Skeletal muscle satellite cell (primary cell): ENCODE measurements at regions not wholly inside any gene's neighbourhood (a gene's known extent, or its start where the extent isn't known, plus 50 kb on each side); places are given as distances from the start of the nearest gene placed in this dataset.

Experiments
- H3K27me3 ChIP-seq: 2 replicates; pipeline ENCODE4 v1.7.0; 2013; ENCODE audit warnings: low read length; ENCODE audit not compliant: control insufficient read depth, insufficient read depth
- H3K36me3 ChIP-seq: 2 replicates; pipeline ENCODE4 v1.7.0; 2013; ENCODE audit warnings: mild to moderate bottlenecking, control low read depth, low read length; ENCODE audit not compliant: insufficient read depth
- H3K4me1 ChIP-seq: 2 replicates; pipeline ENCODE4 v1.7.0; 2013; ENCODE audit warnings: low read length; ENCODE audit not compliant: control insufficient read depth, insufficient read depth
- H3K4me2 ChIP-seq: 2 replicates; pipeline ENCODE4 v1.7.0; 2013; ENCODE audit warnings: mild to moderate bottlenecking, low read length
- H3K4me3 ChIP-seq: 2 replicates; pipeline ENCODE4 v1.7.0; 2013; ENCODE audit warnings: low read length
- H3K9ac ChIP-seq: 2 replicates; pipeline ENCODE4 v1.7.0; 2013; ENCODE audit warnings: mild to moderate bottlenecking, low read depth, low read length, moderate library complexity
- H3K9me3 ChIP-seq: replicated peaks from 2 replicates; pipeline ENCODE4 v1.7.0; 2013; ENCODE audit warnings: mild to moderate bottlenecking, control low read depth, low read length

DNA sequence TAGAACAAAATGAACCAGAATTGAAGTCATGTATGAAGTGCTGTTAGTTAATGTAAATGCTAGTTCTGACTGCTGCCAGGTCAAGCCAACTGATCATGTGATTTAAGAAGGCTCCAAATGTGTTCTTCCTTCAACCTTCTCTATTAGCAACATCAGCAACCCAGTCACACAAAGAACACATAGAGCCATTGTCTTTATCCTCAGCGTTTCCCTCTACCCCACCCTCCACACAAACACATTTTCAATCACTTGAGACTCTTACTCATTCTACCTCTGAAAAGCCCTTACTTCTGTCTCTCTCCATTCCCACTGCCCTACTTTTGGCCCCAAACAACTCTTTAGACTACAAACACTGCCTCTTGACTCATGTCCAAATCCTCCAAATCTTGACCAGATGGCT is 89.7 kb upstream of the KDR start:
- Histone ChIP-seq H3K27me3 (no peaks in the 10 kb centered on the region), H3K4me3 (no peak overlapping the region), H3K36me3 (no peaks in the 10 kb centered on the region), H3K9ac (no peak overlapping the region), H3K4me1 (peaks cover 11% of the 10 kb centered on the region), H3K9me3 (no peaks in the 10 kb centered on the region), H3K4me2 (no peak overlapping the region)

GRCh38 chr4:55216863-55217635 is 91.7 kb upstream of the KDR start:
- Histone ChIP-seq H3K36me3 (no peaks in the 10 kb centered on the region), H3K9me3 (no peaks in the 10 kb centered on the region), H3K27me3 (no peaks in the 10 kb centered on the region), H3K4me2 (peak overlapping the region; percentile 47), H3K4me3 (no peak overlapping the region), H3K4me1 (peaks cover 11% of the 10 kb centered on the region), H3K9ac (no peak overlapping the region)

GRCh38 chr4:55218041-55218440 is 92.6 kb upstream of the KDR start:
- H3K4me1 ChIP-seq: peaks cover 11% of the 10 kb centered on the region
- no peak overlapping the region for H3K4me3 ChIP-seq
- H3K9me3 ChIP-seq: no peaks in the 10 kb centered on the region
- no peaks in the 10 kb centered on the region for H3K36me3 ChIP-seq
- no peak overlapping the region for H3K4me2 ChIP-seq
- H3K27me3 ChIP-seq: no peaks in the 10 kb centered on the region
- H3K9ac ChIP-seq: no peak overlapping the region

- no peaks in the 10 kb centered on the region for H3K4me1 ChIP-seq
- H3K4me2 ChIP-seq: no peak overlapping the region
- no peak overlapping the region for H3K9ac ChIP-seq
- no peaks in the 10 kb centered on the region for H3K36me3 ChIP-seq
- no peaks in the 10 kb centered on the region for H3K27me3 ChIP-seq
- H3K4me3 ChIP-seq: no peak overlapping the region
- no peaks in the 10 kb centered on the region for H3K9me3 ChIP-seq
Observed at GRCh38 chr4:55237839-55238238, 108.2 kb upstream of the SRD5A3 start.

DNA sequence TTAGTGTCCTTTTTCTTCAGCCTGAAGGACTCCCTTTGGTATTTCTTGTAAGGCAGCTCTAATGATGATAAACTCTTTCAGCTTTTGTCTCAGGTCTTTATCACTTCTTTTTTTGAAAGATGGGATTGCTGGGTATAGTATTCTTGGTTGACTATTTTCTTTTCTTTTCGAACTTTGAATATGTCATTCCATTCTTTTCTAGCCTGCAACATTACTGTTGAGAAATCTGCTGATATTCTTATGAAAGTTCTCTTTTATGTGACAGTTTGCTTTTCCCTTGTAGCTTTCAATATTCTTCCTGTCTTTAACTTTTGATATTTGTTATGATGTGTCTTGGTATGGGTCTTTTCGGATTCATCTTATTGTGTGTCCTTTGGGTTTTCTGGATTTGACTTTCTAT is 107.6 kb upstream of the SRD5A3 start:
- no peaks in the 10 kb centered on the region for H3K9me3 ChIP-seq
- no peaks in the 10 kb centered on the region for H3K27me3 ChIP-seq
- H3K4me1 ChIP-seq: no peaks in the 10 kb centered on the region
- no peak overlapping the region for H3K9ac ChIP-seq
- no peak overlapping the region for H3K4me2 ChIP-seq
- no peaks in the 10 kb centered on the region for H3K36me3 ChIP-seq
- H3K4me3 ChIP-seq: no peak overlapping the region

GRCh38 chr4:55241461-55241860 is 104.6 kb upstream of the SRD5A3 start:
- no peaks in the 10 kb centered on the region for H3K36me3 ChIP-seq
- no peak overlapping the region for H3K9ac ChIP-seq

DNA sequence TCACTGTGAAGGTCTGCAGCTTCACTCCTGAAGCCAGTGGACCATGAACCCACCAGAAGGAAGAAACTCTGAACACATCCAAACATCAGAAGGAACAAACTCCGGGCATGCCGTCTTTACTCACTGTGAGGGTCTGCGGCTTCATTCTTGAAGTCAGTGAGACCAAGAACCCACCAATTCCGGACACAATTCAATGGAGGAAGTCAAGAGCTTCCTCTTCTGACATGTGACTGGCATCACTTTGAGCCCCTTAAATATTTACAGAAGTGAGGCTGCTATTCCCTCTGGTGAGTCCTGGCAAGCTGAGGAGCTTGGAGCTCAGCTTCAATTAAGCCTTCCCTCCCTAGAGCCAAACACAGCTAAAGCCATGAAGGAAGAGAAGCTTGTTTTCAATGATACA is 103.5 kb upstream of the SRD5A3 start:
- no peaks in the 10 kb centered on the region for H3K36me3 ChIP-seq
- H3K9ac ChIP-seq: no peak overlapping the region
- no peak overlapping the region for H3K4me3 ChIP-seq
- no peaks in the 10 kb centered on the region for H3K9me3 ChIP-seq
- H3K4me1 ChIP-seq: peaks cover 3% of the 10 kb centered on the region
- H3K4me2 ChIP-seq: no peak overlapping the region
- H3K27me3 ChIP-seq: no peaks in the 10 kb centered on the region

More at GRCh38 chr4:55241461-55241860, 104.6 kb upstream of the SRD5A3 start:
- H3K27me3 ChIP-seq: no peaks in the 10 kb centered on the region
- H3K4me3 ChIP-seq: no peak overlapping the region
- no peaks in the 10 kb centered on the region for H3K9me3 ChIP-seq
- H3K4me2 ChIP-seq: no peak overlapping the region
- peaks cover 3% of the 10 kb centered on the region for H3K4me1 ChIP-seq

DNA sequence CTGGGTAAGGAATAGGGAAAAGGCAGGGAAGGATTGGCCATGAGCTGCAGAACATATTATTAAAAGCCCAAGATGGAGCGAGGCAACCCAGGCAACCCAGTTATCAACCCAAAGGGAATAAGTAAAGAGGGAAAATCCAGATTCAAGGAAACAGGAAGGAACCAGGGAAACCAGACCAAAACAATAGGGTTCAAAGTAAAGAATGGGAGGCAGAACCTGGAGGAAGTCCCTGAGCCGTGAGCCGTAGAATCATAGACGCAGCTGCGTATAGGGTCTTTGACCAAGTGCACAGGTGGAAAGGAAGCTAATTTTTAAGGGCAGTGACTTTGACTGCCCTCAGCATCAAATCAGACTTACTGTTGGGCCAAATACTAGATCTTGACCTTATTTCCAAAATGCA is 98.5 kb upstream of the SRD5A3 start:
- Histone ChIP-seq H3K9ac (no peak overlapping the region), H3K27me3 (no peaks in the 10 kb centered on the region), H3K4me2 (no peak overlapping the region), H3K4me3 (no peak overlapping the region), H3K4me1 (peaks cover 3% of the 10 kb centered on the region), H3K9me3 (no peaks in the 10 kb centered on the region), H3K36me3 (no peaks in the 10 kb centered on the region)

DNA sequence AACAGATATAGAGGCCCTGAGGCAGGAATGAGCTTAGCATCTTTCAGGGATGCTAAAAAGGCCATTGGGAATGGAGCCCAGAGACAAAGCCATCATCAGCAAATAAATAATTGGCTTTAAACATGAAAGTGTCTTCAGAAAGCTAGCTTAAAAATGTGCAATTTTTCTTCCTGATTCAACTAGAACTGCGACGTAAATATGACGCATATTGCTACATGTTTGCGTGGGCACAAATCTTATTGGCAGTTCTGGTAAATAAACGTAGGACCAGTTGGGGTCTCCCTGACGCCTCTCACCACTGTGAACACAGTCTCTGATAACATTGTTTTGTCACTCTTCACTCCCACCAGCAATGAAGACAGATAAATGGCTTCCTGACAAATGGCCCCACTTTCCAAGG is 97.3 kb upstream of the SRD5A3 start:
- Histone ChIP-seq H3K4me1 (peaks cover 3% of the 10 kb centered on the region), H3K9ac (no peak overlapping the region), H3K4me2 (no peak overlapping the region), H3K27me3 (no peaks in the 10 kb centered on the region), H3K4me3 (no peak overlapping the region), H3K9me3 (no peaks in the 10 kb centered on the region), H3K36me3 (no peaks in the 10 kb centered on the region)

- Histone ChIP-seq H3K4me1 (peaks cover 2% of the 10 kb centered on the region), H3K4me2 (no peak overlapping the region), H3K4me3 (no peak overlapping the region), H3K27me3 (no peaks in the 10 kb centered on the region), H3K36me3 (no peaks in the 10 kb centered on the region), H3K9me3 (no peaks in the 10 kb centered on the region), H3K9ac (no peak overlapping the region)
Observed at GRCh38 chr4:55249476-55249875, 96.6 kb upstream of the SRD5A3 start.

DNA sequence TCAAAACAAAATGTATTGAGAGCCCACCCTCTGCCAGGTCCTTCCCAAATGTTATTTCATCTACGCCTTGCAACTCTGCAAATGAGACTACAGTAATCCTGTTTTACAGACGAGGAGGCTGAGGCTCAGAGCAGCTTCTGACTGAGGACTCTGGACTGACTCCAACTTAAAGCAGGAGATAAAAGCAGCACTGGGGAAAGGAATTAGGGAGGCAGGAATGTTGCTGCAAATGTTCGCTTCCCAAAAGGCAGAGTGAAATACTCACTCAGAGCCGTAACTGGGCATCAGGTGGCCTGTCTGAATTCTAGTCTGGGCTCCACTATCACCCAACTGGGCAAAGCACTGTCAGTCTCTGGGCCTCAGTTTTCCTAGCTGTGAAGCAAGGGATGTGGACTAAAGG is 94.7 kb upstream of the SRD5A3 start:
- Histone ChIP-seq H3K9me3 (no peaks in the 10 kb centered on the region), H3K36me3 (no peaks in the 10 kb centered on the region), H3K4me1 (no peaks in the 10 kb centered on the region), H3K9ac (no peak overlapping the region), H3K4me2 (no peak overlapping the region), H3K4me3 (no peak overlapping the region), H3K27me3 (no peaks in the 10 kb centered on the region)

- Histone ChIP-seq H3K9me3 (no peaks in the 10 kb centered on the region), H3K4me3 (no peak overlapping the region), H3K27me3 (no peaks in the 10 kb centered on the region), H3K4me1 (no peaks in the 10 kb centered on the region), H3K36me3 (no peaks in the 10 kb centered on the region), H3K9ac (no peak overlapping the region), H3K4me2 (no peak overlapping the region)
Observed at GRCh38 chr4:55251896-55252295, 94.1 kb upstream of the SRD5A3 start.
